Adipocyte (in vitro differentiated cells): ENCODE measurements at regions not wholly inside any gene's neighbourhood (a gene's known extent, or its start where the extent isn't known, plus 50 kb on each side); places are given as distances from the start of the nearest gene placed in this dataset.

ENCODE experiments used
- DNase-seq: peaks from one replicate; pipeline ENCODE4 v3.0.0-alpha.2; 2015; ENCODE audit warnings: low read depth
- H3K27me3 ChIP-seq: replicated peaks from 2 replicates; pipeline ENCODE4 v1.7.0; 2013; ENCODE audit warnings: mild to moderate bottlenecking, low read length, moderate library complexity; ENCODE audit not compliant: control insufficient read depth, insufficient read depth
- H3K36me3 ChIP-seq: 2 replicates; pipeline ENCODE4 v1.7.0; 2013; ENCODE audit warnings: low read length, mild to moderate bottlenecking, moderate library complexity; ENCODE audit not compliant: control insufficient read depth, insufficient read depth, severe bottlenecking
- H3K4me1 ChIP-seq: 2 replicates; pipeline ENCODE4 v1.7.0; 2013; ENCODE audit warnings: mild to moderate bottlenecking, low read length, moderate library complexity; ENCODE audit not compliant: control insufficient read depth, insufficient read depth
- H3K4me3 ChIP-seq: 2 replicates; pipeline ENCODE4 v1.7.0; 2013; ENCODE audit warnings: mild to moderate bottlenecking, low read length, moderate library complexity
- H3K9ac ChIP-seq: 2 replicates; pipeline ENCODE4 v1.7.0; 2013; ENCODE audit warnings: mild to moderate bottlenecking, low read length, moderate library complexity
- H3K9me3 ChIP-seq: 2 replicates; pipeline ENCODE4 v1.7.0; 2013; ENCODE audit warnings: mild to moderate bottlenecking, low read length, moderate library complexity; ENCODE audit not compliant: control insufficient read depth

DNA sequence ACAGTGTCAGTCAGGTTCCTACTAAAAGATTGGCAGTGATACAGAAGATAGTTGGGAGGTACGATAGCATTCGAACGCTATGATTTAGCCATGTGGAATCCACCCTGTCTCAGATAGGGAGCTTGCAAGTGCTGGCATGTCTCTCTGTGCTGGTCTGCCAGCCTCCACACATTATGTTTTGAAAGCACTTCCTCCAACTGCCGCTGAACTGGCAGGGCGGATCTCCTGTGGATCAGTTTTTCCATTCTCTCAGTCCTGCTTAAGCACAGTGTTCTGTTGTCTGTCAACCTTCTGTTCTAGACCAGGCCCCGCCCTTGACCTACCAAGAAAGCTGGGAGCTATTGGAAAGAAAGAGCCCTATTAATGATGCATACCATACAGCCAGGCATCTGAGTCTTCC is 65.5 kb upstream of the PALMD start:
- DNase-seq = no peak
- H3K9me3 ChIP-seq = no peaks in the 10 kb centered on the region
- H3K4me1 ChIP-seq = no peaks in the 10 kb centered on the region
- H3K36me3 ChIP-seq = no peaks in the 10 kb centered on the region
- H3K27me3 ChIP-seq = no peaks in the 10 kb centered on the region
- no peak overlapping the region for H3K9ac ChIP-seq
- H3K4me3 ChIP-seq = no peak overlapping the region

DNA sequence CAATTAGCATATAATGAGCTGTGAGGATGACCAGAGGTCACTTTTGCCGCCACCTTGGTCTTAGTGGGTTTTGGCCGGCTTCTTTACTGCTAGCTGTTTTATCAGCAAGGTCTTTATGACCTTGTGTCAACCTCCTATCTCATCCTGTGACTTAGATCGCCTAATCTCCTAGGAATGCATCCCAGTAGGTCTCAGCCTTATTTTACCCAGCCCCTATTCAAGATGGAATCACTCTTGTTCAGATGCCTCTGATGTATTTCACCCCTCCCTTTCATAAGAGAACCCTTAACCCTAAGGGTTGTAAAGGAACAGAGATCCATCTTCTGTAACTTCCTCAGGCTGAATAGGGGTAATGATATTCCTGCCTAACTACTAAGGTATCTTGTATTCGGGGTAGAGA is 58.9 kb upstream of the PALMD start:
- H3K36me3 ChIP-seq = no peaks in the 10 kb centered on the region
- H3K27me3 ChIP-seq = no peaks in the 10 kb centered on the region
- DNase-seq = no peak
- H3K4me3 ChIP-seq = no peak overlapping the region
- no peak overlapping the region for H3K9ac ChIP-seq
- H3K9me3 ChIP-seq = no peaks in the 10 kb centered on the region
- peaks cover 9% of the 10 kb centered on the region for H3K4me1 ChIP-seq

DNA sequence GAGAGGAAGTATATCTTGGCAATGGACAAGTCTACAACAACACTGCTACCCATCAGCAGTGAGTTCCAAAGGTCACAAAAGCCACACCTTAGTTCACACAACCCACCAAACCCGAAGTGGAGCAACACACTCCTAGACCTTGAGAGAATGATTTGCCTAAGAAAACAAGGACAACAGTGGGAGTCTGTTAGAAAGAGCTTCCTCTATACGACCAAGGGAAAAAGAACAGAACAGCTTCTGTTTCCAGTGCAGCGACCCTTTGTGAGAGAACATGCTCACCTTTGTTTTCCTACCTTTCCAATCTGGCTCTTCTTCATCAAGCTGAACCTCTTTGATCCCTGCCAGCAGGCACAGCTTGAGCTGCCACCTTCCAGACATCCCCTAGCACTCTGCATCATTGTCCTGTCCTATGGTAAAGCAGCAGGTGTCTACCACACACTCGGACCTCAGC is 56.7 kb upstream of the PALMD start:
- Histone ChIP-seq H3K4me3 (no peak overlapping the region), H3K27me3 (no peaks in the 10 kb centered on the region), H3K9ac (no peak overlapping the region), H3K9me3 (no peaks in the 10 kb centered on the region), H3K36me3 (no peaks in the 10 kb centered on the region), H3K4me1 (peaks cover 13% of the 10 kb centered on the region)
- no peak for DNase-seq

DNA sequence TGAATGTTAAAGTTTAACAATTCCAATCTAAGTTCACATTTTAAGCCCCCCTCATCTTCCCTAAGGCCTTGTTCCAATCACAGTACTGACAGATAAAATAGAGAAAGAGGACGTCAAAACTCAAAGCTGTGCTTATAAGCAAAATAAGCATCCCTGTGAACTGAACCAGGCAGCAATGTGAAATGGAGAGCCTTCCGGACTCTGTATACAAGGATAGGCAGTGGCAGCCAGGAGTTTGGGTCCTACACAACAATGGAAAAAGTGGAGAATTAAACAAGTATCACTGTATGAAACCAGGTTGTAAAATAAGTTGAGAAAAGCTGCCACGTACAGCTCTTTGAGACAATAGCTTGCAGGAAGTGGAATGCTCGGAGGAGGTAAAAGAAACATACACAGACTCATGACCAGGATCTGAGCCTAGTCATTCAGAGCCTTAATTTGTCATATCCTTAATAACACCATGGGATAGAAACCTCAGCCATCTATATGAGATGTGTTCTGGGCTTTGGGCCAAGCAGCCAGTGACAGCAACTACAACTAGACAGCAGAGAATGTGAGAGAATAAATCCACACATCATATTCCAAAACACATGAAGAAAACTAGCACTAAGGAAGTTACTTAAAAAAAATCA is 55.2 kb upstream of the PALMD start:
- no peak overlapping the region for H3K4me3 ChIP-seq
- no peak overlapping the region for H3K9ac ChIP-seq
- no peaks in the 10 kb centered on the region for H3K36me3 ChIP-seq
- peak; percentile 62 for DNase-seq
- no peaks in the 10 kb centered on the region for H3K27me3 ChIP-seq
- H3K4me1 ChIP-seq = peaks cover 27% of the 10 kb centered on the region
- H3K9me3 ChIP-seq = no peaks in the 10 kb centered on the region

DNA sequence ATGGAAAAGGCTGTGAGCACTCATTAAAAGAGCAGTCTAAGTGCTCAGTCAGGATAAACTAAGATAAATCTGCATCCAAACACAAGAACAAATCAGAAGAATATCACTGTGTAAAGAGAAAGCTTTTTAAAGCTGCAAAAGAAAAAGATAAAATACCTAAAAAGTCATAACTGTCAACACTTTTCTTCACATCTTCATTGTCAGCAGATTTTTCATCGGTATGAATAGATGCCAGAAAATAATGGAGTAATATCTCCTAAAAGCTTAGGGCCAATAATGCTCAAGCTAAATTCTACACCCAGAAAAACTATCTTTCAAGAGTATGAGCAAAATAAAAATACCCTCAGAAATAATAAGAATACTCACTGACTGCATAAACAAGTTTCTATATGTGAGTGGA is 54.0 kb upstream of the PALMD start:
- H3K4me3 ChIP-seq = no peak overlapping the region
- peaks cover 29% of the 10 kb centered on the region for H3K4me1 ChIP-seq
- H3K9me3 ChIP-seq = no peaks in the 10 kb centered on the region
- no peak for DNase-seq
- no peaks in the 10 kb centered on the region for H3K36me3 ChIP-seq
- no peaks in the 10 kb centered on the region for H3K27me3 ChIP-seq
- H3K9ac ChIP-seq = no peak overlapping the region

DNA sequence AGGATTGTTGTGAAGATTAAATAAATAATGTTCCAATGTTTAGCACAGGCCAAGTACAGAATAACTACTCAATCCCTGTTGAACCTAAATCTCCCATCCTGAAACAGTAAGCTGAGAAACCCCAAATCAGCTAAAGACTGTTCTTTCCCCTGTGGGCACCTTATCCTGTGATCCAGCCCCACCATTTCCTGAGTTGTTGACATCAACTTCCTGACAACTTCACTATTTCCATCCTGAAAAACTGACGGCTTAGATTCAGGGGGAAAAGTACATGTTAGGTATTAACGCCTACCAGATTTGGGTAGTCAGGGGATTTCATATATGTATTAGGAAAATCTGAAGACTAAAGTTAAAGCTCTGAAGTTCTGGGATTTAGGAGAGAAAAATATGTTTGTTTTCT is 51.7 kb upstream of the PALMD start:
- DNase-seq = no peak
- Histone ChIP-seq H3K36me3 (no peaks in the 10 kb centered on the region), H3K27me3 (no peaks in the 10 kb centered on the region), H3K9ac (no peak overlapping the region), H3K4me1 (peaks cover 34% of the 10 kb centered on the region), H3K4me3 (no peak overlapping the region), H3K9me3 (no peaks in the 10 kb centered on the region)

DNA sequence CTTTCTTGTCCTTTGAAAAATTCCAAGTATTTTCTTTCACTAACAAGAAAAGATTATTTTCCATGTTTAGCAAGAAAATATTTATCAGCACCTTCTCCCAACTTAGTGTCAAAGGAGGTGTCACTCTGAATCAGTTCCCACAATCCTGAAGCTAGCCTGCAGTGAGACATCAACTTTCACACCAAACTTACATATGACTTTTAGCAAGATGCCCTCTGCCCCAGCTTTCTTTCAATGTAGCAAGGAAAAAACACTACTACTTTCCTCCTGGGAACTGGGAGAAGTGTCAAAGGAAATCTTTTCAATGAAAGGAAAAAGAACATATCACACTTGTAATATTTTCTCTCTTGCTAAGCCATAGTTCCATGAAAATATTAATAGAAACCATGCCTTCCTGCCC is 50.9 kb upstream of the PALMD start:
- H3K4me1 ChIP-seq = peaks cover 42% of the 10 kb centered on the region
- peak overlapping the region; percentile 35 for H3K4me3 ChIP-seq
- peak overlapping the region; percentile 44 for H3K9ac ChIP-seq
- no peaks in the 10 kb centered on the region for H3K36me3 ChIP-seq
- no peaks in the 10 kb centered on the region for H3K9me3 ChIP-seq
- H3K27me3 ChIP-seq = no peaks in the 10 kb centered on the region
- DNase-seq = no peak

DNA sequence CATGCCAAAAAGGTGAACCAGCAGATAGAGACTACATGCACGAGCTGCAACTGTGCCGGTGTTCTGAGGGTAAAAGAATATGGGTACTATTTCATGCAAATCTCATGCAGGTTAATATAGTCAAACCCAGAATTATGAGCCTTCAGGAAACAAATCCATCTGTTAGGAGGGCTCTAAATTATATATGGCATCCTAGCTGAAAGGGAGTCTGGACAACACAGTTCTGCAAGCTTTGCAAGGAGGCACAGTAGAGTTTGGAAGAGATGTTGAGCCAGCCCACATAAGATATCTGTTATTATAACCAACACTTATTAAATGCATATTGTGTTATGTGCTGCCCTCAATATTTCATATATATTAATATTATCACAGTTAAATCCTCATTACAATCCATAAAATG is 50.5 kb upstream of the PALMD start:
- Histone ChIP-seq H3K4me3 (peak overlapping the region; percentile 35), H3K36me3 (no peaks in the 10 kb centered on the region), H3K27me3 (no peaks in the 10 kb centered on the region), H3K9ac (peak overlapping the region; percentile 44), H3K9me3 (no peaks in the 10 kb centered on the region), H3K4me1 (peaks cover 44% of the 10 kb centered on the region)
- DNase-seq = no peak
